SK-N-MC (cell line): ENCODE measurements at regions not wholly inside any gene's neighbourhood (a gene's known extent, or its start where the extent isn't known, plus 50 kb on each side); places are given as distances from the start of the nearest gene placed in this dataset.

Experiments
- DNase-seq: peaks from one replicate; pipeline ENCODE4 v3.0.0-alpha.2; 2011; ENCODE audit warnings: low read depth, low spot score
- H3K27ac ChIP-seq: fragments of 200-600 bp; sonication (generic); 2 replicates; pipeline ENCODE4 v1.5.1; 2016; ENCODE audit warnings: mixed run types
- H3K36me3 ChIP-seq: fragments of 200-600 bp; sonication (generic); 2 replicates; pipeline ENCODE4 v1.6.1; 2017; ENCODE audit warnings: antibody characterized with exemption, low read length, mixed read lengths; ENCODE audit not compliant: insufficient read depth
- H3K4me3 ChIP-seq: fragments of 200-600 bp; sonication (generic); 2 replicates; pipeline ENCODE4 v1.5.1; 2016
- H3K9ac ChIP-seq: fragments of 200-600 bp; sonication (generic); 2 replicates; pipeline ENCODE4 v1.8.0; 2017; ENCODE audit warnings: mixed run types, mixed read lengths; ENCODE audit not compliant: insufficient read length
- H3K9me3 ChIP-seq: fragments of 200-600 bp; sonication (generic); 2 replicates; pipeline ENCODE4 v1.6.1; 2017; ENCODE audit warnings: low read depth, mild to moderate bottlenecking, antibody characterized with exemption, low read length, moderate library complexity, mixed read lengths
- EZH2 ChIP-seq: fragments of 200-600 bp; sonication (generic); IDR thresholded peaks from one replicate; pipeline ENCODE4 v1.6.1; 2017; ENCODE audit warnings: antibody characterized with exemption
- FOXP2 ChIP-seq: optimal IDR thresholded peaks from 2 replicates; pipeline ENCODE3; 2011; ENCODE audit warnings: mild to moderate bottlenecking, moderate library complexity; ENCODE audit not compliant: insufficient read depth; ENCODE audit errors: extremely low read length, control extremely low read depth
- POLR2AphosphoS5 ChIP-seq: IDR thresholded peaks from 2 replicates; pipeline ENCODE4 v1.6.1; 2012; ENCODE audit warnings: mild to moderate bottlenecking, low read depth, low read length, borderline replicate concordance

GRCh38 chr13:34343413-34343940 lies 525.5 kb downstream of the RFC3 start:
- no peak overlapping the region for H3K27ac ChIP-seq
- no peak for TF ChIP-seq EZH2
- no peak for TF ChIP-seq POLR2AphosphoS5
- TF ChIP-seq FOXP2 = no peak
- no peaks in the 10 kb centered on the region for H3K9me3 ChIP-seq
- H3K9ac ChIP-seq = no peak overlapping the region
- DNase-seq = no peak
- H3K4me3 ChIP-seq = no peak overlapping the region
- no peaks in the 10 kb centered on the region for H3K36me3 ChIP-seq

GRCh38 chr13:34344816-34345215 lies 526.9 kb downstream of the RFC3 start:
- no peak for TF ChIP-seq FOXP2
- no peak overlapping the region for H3K27ac ChIP-seq

GRCh38 chr13:34345258-34345965 lies 527.5 kb downstream of the RFC3 start:
- TF ChIP-seq POLR2AphosphoS5 = no peak
- no peak for TF ChIP-seq EZH2
- no peak for TF ChIP-seq FOXP2
- Histone ChIP-seq H3K36me3 (no peaks in the 10 kb centered on the region), H3K27ac (no peak overlapping the region), H3K9ac (no peak overlapping the region), H3K4me3 (no peak overlapping the region), H3K9me3 (no peaks in the 10 kb centered on the region)
- DNase-seq = no peak

More at GRCh38 chr13:34344816-34345215, 526.9 kb downstream of the RFC3 start:
- H3K36me3 ChIP-seq = no peaks in the 10 kb centered on the region
- H3K9ac ChIP-seq = no peak overlapping the region
- DNase-seq = no peak
- H3K4me3 ChIP-seq = no peak overlapping the region
- H3K9me3 ChIP-seq = no peaks in the 10 kb centered on the region

GRCh38 chr13:34346626-34347025 lies 528.7 kb downstream of the RFC3 start:
- no peak for DNase-seq

GRCh38 chr13:34347784-34348573 lies 530.0 kb downstream of the RFC3 start:
- Histone ChIP-seq H3K4me3 (no peak overlapping the region), H3K27ac (no peak overlapping the region), H3K36me3 (no peaks in the 10 kb centered on the region), H3K9ac (no peak overlapping the region), H3K9me3 (no peaks in the 10 kb centered on the region)
- TF ChIP-seq EZH2 (no peak), FOXP2 (no peak), POLR2AphosphoS5 (no peak)
- DNase-seq = no peak

More at GRCh38 chr13:34346626-34347025, 528.7 kb downstream of the RFC3 start:
- no peaks in the 10 kb centered on the region for H3K9me3 ChIP-seq
- H3K9ac ChIP-seq = no peak overlapping the region
- H3K27ac ChIP-seq = no peak overlapping the region
- no peak overlapping the region for H3K4me3 ChIP-seq
- TF ChIP-seq EZH2 = no peak
- no peak for TF ChIP-seq FOXP2
- TF ChIP-seq POLR2AphosphoS5 = no peak
- H3K36me3 ChIP-seq = no peaks in the 10 kb centered on the region

- Histone ChIP-seq H3K4me3 (no peak overlapping the region), H3K27ac (no peak overlapping the region), H3K9me3 (no peaks in the 10 kb centered on the region), H3K9ac (no peak overlapping the region), H3K36me3 (no peaks in the 10 kb centered on the region)
- DNase-seq = no peak
- TF ChIP-seq POLR2AphosphoS5 (no peak), EZH2 (no peak), FOXP2 (no peak)
Measured at GRCh38 chr13:34349091-34349722, 531.3 kb downstream of the RFC3 start.

GRCh38 chr13:34350671-34351070 lies 532.7 kb downstream of the RFC3 start:
- Histone ChIP-seq H3K36me3 (no peaks in the 10 kb centered on the region), H3K9ac (no peak overlapping the region), H3K4me3 (no peak overlapping the region), H3K9me3 (no peaks in the 10 kb centered on the region), H3K27ac (no peak overlapping the region)
- TF ChIP-seq POLR2AphosphoS5 = no peak
- TF ChIP-seq FOXP2 = no peak
- no peak for TF ChIP-seq EZH2
- DNase-seq = no peak

- TF ChIP-seq FOXP2 (no peak), EZH2 (no peak), POLR2AphosphoS5 (no peak)
- no peak for DNase-seq
- Histone ChIP-seq H3K36me3 (no peaks in the 10 kb centered on the region), H3K9ac (no peak overlapping the region), H3K4me3 (no peak overlapping the region), H3K27ac (no peak overlapping the region), H3K9me3 (no peaks in the 10 kb centered on the region)
Measured at GRCh38 chr13:34351134-34351533, 533.2 kb downstream of the RFC3 start.
